GM23338 (cell line): ENCODE measurements at regions not wholly inside any gene's neighbourhood (a gene's known extent, or its start where the extent isn't known, plus 50 kb on each side); places are given as distances from the start of the nearest gene placed in this dataset.

Experiments used
- ATAC-seq: fragments of 200-7000 bp; cut with Tn5 transposase; 3 replicates; pipeline ENCODE4 v1.9.1; 2020
- DNase-seq: peaks from one replicate; pipeline ENCODE4 v3.0.0-alpha.2; 2015; ENCODE audit warnings: low spot score
- H2AFZ ChIP-seq: fragments of 200-600 bp; sonication (generic); 2 replicates; pipeline ENCODE4 v1.8.0; 2016; ENCODE audit warnings: antibody characterized with exemption, mild to moderate bottlenecking, moderate library complexity
- H3F3A ChIP-seq: fragments of 200-600 bp; sonication (generic); replicated peaks from 2 replicates; pipeline ENCODE4 v1.8.0; 2017; ENCODE audit warnings: antibody characterized with exemption, mixed run types, low read depth
- H3K27ac ChIP-seq: fragments of 200-600 bp; sonication (generic); 2 replicates; pipeline ENCODE4 v1.6.1; 2016; ENCODE audit warnings: low read depth
- H3K27me3 ChIP-seq: fragments of 200-600 bp; sonication (generic); 2 replicates; pipeline ENCODE4 v1.8.0; 2016; ENCODE audit warnings: mild to moderate bottlenecking, mixed run types, moderate library complexity; ENCODE audit not compliant: insufficient read depth
- H3K36me3 ChIP-seq: fragments of 200-600 bp; sonication (generic); 2 replicates; pipeline ENCODE4 v1.8.0; 2016; ENCODE audit warnings: mild to moderate bottlenecking; ENCODE audit not compliant: insufficient read depth
- H3K4me1 ChIP-seq: fragments of 200-600 bp; sonication (generic); 2 replicates; pipeline ENCODE4 v1.8.0; 2016; ENCODE audit warnings: mild to moderate bottlenecking, moderate library complexity; ENCODE audit not compliant: insufficient read depth
- H3K4me2 ChIP-seq: fragments of 200-600 bp; sonication (generic); 2 replicates; pipeline ENCODE4 v1.7.1; 2017; ENCODE audit warnings: mixed run types
- H3K4me3 ChIP-seq: fragments of 200-600 bp; sonication (generic); 2 replicates; pipeline ENCODE4 v1.6.1; 2016; ENCODE audit warnings: mixed run types
- H3K79me2 ChIP-seq: fragments of 200-600 bp; sonication (generic); replicated peaks from 2 replicates; pipeline ENCODE4 v1.8.0; 2017; ENCODE audit warnings: mild to moderate bottlenecking; ENCODE audit not compliant: insufficient read depth
- H3K9me2 ChIP-seq: fragments of 200-600 bp; sonication (generic); 2 replicates; pipeline ENCODE4 v1.8.0; 2017; ENCODE audit not compliant: insufficient read depth
- H4K20me1 ChIP-seq: fragments of 200-600 bp; sonication (generic); replicated peaks from 2 replicates; pipeline ENCODE4 v1.8.0; 2017; ENCODE audit warnings: mild to moderate bottlenecking; ENCODE audit not compliant: insufficient read depth
- H3K27ac Mint-ChIP-seq: 2 replicates; pipeline ENCODE4 v1.8.0; 2020; ENCODE audit warnings: inconsistent platforms, mild to moderate bottlenecking, moderate library complexity, mixed read lengths
- H3K27me3 Mint-ChIP-seq: 3 replicates; pipeline ENCODE4 v1.8.0; 2022; ENCODE audit warnings: low read depth, mild to moderate bottlenecking, moderate library complexity, mixed read lengths, inconsistent platforms; ENCODE audit not compliant: insufficient read depth, poor library complexity
- H3K36me3 Mint-ChIP-seq: 3 replicates; pipeline ENCODE4 v1.8.0; 2021; ENCODE audit warnings: low read depth, mild to moderate bottlenecking, inconsistent platforms, moderate library complexity, mixed read lengths
- H3K4me1 Mint-ChIP-seq: 3 replicates; pipeline ENCODE4 v1.8.0; 2020; ENCODE audit warnings: mild to moderate bottlenecking, inconsistent platforms, mixed read lengths
- H3K4me3 Mint-ChIP-seq: 3 replicates; pipeline ENCODE4 v1.8.0; 2021; ENCODE audit warnings: moderate library complexity, mild to moderate bottlenecking, inconsistent platforms, mixed read lengths
- H3K9me3 Mint-ChIP-seq: 3 replicates; pipeline ENCODE4 v1.8.0; 2020; ENCODE audit warnings: moderate library complexity, mild to moderate bottlenecking, inconsistent platforms, mixed read lengths
- EZH2phosphoT487 ChIP-seq: fragments of 200-600 bp; sonication (generic); IDR thresholded peaks from one replicate; pipeline ENCODE4 v1.8.1; 2018; ENCODE audit warnings: antibody characterized with exemption; ENCODE audit not compliant: unreplicated experiment
- JUNB ChIP-seq: IDR thresholded peaks from one replicate; pipeline ENCODE4 v1.6.1; 2016; ENCODE audit warnings: antibody characterized with exemption; ENCODE audit not compliant: unreplicated experiment
- TF ChIP-seq, protein P1 (sequence below): fragments of 250-450 bp; sonication (Bioruptor Pico); IDR thresholded peaks from 2 replicates; pipeline ENCODE4 v1.5.0; 2020; ENCODE audit warnings: mild to moderate bottlenecking, moderate library complexity
- TF ChIP-seq, protein P2 (sequence below), 2 experiments: fragments of 200-600 bp in 1 of 2; sonication (generic) in 1 of 2; conservative IDR thresholded peaks; 2 replicates each; pipeline versions ENCODE4 v1.5.1 to v1.6.1; 2016 to 2017; ENCODE audit warnings: antibody characterized with exemption in 2 of 2, low read depth in 2 of 2, mild to moderate bottlenecking in 2 of 2, moderate library complexity in 1 of 2

DNA sequence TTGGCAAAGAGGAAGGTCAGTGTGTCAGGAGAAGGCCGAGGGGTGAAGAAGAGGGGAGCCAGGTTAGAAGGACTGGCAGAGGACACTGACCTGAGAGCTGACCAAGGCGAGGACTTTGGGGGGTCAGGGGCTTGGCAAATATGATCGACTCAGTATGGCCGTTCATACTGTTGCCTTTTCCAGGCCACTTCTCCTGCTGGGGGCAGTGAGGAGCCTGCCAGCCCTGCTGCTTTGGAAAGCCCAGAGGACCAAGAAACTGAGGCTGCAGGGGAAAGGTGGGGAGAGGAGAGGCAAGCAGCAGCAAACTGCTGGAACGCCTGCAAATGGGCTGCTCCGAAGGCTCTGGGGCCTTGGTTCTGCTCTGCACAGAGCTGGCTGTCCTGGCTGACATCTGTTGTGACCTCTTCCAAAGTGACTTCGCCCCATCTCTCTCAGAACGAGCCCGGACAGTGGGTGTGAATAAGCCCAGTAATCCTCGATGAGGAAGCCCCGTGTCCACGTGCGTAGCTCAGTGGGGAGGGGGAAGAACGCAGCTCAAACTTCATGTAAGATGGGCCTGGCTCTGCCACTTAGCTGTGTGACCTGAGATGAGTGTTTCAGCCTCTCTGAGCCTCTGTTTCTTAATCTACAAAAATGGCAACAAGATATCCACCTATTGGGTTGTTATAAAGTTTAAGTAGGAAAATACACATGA, 111.3 kb downstream of the SALL1 start:
- peaks cover 9% of the 10 kb centered on the region for H3K27me3 Mint-ChIP-seq
- DNase-seq = no peak
- H3K9me3 Mint-ChIP-seq = no peaks in the 10 kb centered on the region; the same call in 1 of the 3 replicates

More for the DNA sequence above, 111.3 kb downstream of the SALL1 start:
- Histone ChIP-seq H2AFZ (0 out of 2 replicates have a peak overlapping the region, but pooled peaks have one; percentile 18), H3K27ac (no peak overlapping the region), H3K9me2 (0 out of 2 replicates have a peak, but pooled peaks cover 4% of the 10 kb centered on the region), H3K36me3 (no peaks in the 10 kb centered on the region), H3K4me1 (peaks cover 7% of the 10 kb centered on the region; the same call in 1 of the 2 replicates), H4K20me1 (no peaks in the 10 kb centered on the region), H3F3A (no peaks in the 10 kb centered on the region), H3K79me2 (no peaks in the 10 kb centered on the region), H3K4me2 (no peak overlapping the region), H3K27me3 (no peaks in the 10 kb centered on the region), H3K4me3 (no peak overlapping the region)
- H3K4me1 Mint-ChIP-seq = peaks cover 10% of the 10 kb centered on the region
- H3K27ac Mint-ChIP-seq = no peak overlapping the region
- no peak for TF ChIP-seq EZH2phosphoT487
- TF ChIP-seq, protein P1, sequence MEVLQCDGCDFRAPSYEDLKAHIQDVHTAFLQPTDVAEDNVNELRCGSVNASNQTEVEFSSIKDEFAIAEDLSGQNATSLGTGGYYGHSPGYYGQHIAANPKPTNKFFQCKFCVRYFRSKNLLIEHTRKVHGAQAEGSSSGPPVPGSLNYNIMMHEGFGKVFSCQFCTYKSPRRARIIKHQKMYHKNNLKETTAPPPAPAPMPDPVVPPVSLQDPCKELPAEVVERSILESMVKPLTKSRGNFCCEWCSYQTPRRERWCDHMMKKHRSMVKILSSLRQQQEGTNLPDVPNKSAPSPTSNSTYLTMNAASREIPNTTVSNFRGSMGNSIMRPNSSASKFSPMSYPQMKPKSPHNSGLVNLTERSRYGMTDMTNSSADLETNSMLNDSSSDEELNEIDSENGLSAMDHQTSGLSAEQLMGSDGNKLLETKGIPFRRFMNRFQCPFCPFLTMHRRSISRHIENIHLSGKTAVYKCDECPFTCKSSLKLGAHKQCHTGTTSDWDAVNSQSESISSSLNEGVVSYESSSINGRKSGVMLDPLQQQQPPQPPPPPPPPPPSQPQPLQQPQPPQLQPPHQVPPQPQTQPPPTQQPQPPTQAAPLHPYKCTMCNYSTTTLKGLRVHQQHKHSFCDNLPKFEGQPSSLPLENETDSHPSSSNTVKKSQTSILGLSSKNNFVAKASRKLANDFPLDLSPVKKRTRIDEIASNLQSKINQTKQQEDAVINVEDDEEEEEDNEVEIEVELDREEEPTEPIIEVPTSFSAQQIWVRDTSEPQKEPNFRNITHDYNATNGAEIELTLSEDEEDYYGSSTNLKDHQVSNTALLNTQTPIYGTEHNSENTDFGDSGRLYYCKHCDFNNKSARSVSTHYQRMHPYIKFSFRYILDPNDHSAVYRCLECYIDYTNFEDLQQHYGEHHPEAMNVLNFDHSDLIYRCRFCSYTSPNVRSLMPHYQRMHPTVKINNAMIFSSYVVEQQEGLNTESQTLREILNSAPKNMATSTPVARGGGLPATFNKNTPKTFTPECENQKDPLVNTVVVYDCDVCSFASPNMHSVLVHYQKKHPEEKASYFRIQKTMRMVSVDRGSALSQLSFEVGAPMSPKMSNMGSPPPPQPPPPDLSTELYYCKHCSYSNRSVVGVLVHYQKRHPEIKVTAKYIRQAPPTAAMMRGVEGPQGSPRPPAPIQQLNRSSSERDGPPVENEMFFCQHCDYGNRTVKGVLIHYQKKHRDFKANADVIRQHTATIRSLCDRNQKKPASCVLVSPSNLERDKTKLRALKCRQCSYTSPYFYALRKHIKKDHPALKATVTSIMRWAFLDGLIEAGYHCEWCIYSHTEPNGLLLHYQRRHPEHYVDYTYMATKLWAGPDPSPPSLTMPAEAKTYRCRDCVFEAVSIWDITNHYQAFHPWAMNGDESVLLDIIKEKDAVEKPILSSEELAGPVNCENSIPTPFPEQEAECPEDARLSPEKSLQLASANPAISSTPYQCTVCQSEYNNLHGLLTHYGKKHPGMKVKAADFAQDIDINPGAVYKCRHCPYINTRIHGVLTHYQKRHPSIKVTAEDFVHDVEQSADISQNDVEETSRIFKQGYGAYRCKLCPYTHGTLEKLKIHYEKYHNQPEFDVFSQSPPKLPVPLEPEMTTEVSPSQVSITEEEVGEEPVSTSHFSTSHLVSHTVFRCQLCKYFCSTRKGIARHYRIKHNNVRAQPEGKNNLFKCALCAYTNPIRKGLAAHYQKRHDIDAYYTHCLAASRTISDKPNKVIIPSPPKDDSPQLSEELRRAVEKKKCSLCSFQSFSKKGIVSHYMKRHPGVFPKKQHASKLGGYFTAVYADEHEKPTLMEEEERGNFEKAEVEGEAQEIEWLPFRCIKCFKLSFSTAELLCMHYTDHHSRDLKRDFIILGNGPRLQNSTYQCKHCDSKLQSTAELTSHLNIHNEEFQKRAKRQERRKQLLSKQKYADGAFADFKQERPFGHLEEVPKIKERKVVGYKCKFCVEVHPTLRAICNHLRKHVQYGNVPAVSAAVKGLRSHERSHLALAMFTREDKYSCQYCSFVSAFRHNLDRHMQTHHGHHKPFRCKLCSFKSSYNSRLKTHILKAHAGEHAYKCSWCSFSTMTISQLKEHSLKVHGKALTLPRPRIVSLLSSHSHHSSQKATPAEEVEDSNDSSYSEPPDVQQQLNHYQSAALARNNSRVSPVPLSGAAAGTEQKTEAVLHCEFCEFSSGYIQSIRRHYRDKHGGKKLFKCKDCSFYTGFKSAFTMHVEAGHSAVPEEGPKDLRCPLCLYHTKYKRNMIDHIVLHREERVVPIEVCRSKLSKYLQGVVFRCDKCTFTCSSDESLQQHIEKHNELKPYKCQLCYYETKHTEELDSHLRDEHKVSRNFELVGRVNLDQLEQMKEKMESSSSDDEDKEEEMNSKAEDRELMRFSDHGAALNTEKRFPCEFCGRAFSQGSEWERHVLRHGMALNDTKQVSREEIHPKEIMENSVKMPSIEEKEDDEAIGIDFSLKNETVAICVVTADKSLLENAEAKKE (CRISPR knock-in tag) = no peak
- TF ChIP-seq, protein P2, sequence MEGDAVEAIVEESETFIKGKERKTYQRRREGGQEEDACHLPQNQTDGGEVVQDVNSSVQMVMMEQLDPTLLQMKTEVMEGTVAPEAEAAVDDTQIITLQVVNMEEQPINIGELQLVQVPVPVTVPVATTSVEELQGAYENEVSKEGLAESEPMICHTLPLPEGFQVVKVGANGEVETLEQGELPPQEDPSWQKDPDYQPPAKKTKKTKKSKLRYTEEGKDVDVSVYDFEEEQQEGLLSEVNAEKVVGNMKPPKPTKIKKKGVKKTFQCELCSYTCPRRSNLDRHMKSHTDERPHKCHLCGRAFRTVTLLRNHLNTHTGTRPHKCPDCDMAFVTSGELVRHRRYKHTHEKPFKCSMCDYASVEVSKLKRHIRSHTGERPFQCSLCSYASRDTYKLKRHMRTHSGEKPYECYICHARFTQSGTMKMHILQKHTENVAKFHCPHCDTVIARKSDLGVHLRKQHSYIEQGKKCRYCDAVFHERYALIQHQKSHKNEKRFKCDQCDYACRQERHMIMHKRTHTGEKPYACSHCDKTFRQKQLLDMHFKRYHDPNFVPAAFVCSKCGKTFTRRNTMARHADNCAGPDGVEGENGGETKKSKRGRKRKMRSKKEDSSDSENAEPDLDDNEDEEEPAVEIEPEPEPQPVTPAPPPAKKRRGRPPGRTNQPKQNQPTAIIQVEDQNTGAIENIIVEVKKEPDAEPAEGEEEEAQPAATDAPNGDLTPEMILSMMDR (conservative IDR thresholded peaks at IDR 0.05; ENCODE audit: low read depth in 2 of 2) = peak in 1 of 2 experiments; percentile 53; a peak in 2 of 4 replicates
- no peak for TF ChIP-seq JUNB
- no peak overlapping the region for H3K4me3 Mint-ChIP-seq
- H3K36me3 Mint-ChIP-seq = no peaks in the 10 kb centered on the region
- peak; percentile 63 for ATAC-seq
